Psoas muscle (tissue), 7 donors: ENCODE measurements at regions not wholly inside any gene's neighbourhood (a gene's known extent, or its start where the extent isn't known, plus 50 kb on each side); places are given as distances from the start of the nearest gene placed in this dataset.

Experiments
- ATAC-seq, 4 donors: fragments of 200-7000 bp; cut with Tn5 transposase; one replicate each; pipeline ENCODE4 v1.9.1; 2020; ENCODE audit warnings: moderate library complexity in 3 of 4, mild to moderate bottlenecking in 2 of 4
- DNase-seq, 2 donors: peaks; one replicate each; pipeline ENCODE4 v3.0.0-alpha.2; 2020
- H3K27ac ChIP-seq: fragments of 200-600 bp; one replicate; pipeline ENCODE4 v1.8.0; 2022
- H3K27me3 ChIP-seq, 3 donors: fragments of 200-600 bp in 1 of 3; one replicate each; pipeline versions ENCODE4 v1.6.1 to v1.8.0; 2013 to 2022; ENCODE audit warnings: low read length in 2 of 3, mild to moderate bottlenecking in 2 of 3, moderate library complexity in 1 of 3; ENCODE audit not compliant: insufficient read depth in 3 of 3
- H3K36me3 ChIP-seq, 2 donors: fragments of 200-600 bp in 1 of 2; one replicate each; pipeline versions ENCODE4 v1.6.1 to v1.8.0; 2013 to 2022; ENCODE audit warnings: low read depth in 1 of 2, mild to moderate bottlenecking in 1 of 2, moderate library complexity in 1 of 2; ENCODE audit not compliant: insufficient read depth in 1 of 2
- H3K4me1 ChIP-seq: fragments of 200-600 bp; one replicate; pipeline ENCODE4 v1.8.0; 2022
- H3K4me3 ChIP-seq: fragments of 200-600 bp; one replicate; pipeline ENCODE4 v1.8.0; 2022; ENCODE audit warnings: mild to moderate bottlenecking
- H3K9me3 ChIP-seq: fragments of 200-600 bp; one replicate; pipeline ENCODE4 v1.8.0; 2022
- CTCF ChIP-seq: fragments of 200-600 bp; IDR thresholded peaks from one replicate; pipeline ENCODE4 v1.8.0; 2022; ENCODE audit warnings: antibody characterized with exemption
- WGBS, 3 donors: extraction: QIAGEN DNeasy Blood & Tissue Kit; methylation state at CpG; one replicate each; pipeline versions ENCODE4 v1.1.6 to v1.1.7; 2013; 5-methylcytosine and 5-hydroxymethylcytosine counted together
- intact Hi-C, 2 donors: fragments of 100-400 bp; cut with DNase I; formaldehyde crosslinking; loops; one replicate each; pipeline versions ENCODE4 v1.11.0 to v1.14.2; 2022
- donor health status: healthy with polysubstance abuse.
- donor health status: DM: no; HTN: no; CAD: no; lungs with moderate emphysema.
- donor health status: Bipolar disorder and iron deficiency.
- donor health status: healthy.
- donor health status: DM: yes; HTN: yes; CAD: no.
- donor health status: DM: no; HTN: no; CAD: no.
- donor health status: DM: yes; HTN: yes; CAD: no.

GRCh38 chr11:15481871-15482270 lies 367.1 kb downstream of the INSC start:
- H3K27ac ChIP-seq, result no peak overlapping the region
- DNase-seq, result no peak
- ATAC-seq, result no peak
- H3K27me3 ChIP-seq, result no peaks in the 10 kb centered on the region
- no peaks in the 10 kb centered on the region for H3K4me1 ChIP-seq
- intact Hi-C loops, result no loop called here
- H3K4me3 ChIP-seq, result no peak overlapping the region
- no peak for TF ChIP-seq CTCF
- WGBS, 3 donors, result 39 to 45% (median 43%) methylated on average over 2 of the region's 2 CpGs
- no peaks in the 10 kb centered on the region for H3K9me3 ChIP-seq
- no peaks in the 10 kb centered on the region for H3K36me3 ChIP-seq

GRCh38 chr11:15483205-15483604 lies 368.5 kb downstream of the INSC start:
- H3K27me3 ChIP-seq, result no peaks in the 10 kb centered on the region
- no peaks in the 10 kb centered on the region for H3K4me1 ChIP-seq
- 50 to 60% (median 53%) methylated on average over 1 of the region's 1 CpG for WGBS, 3 donors
- H3K27ac ChIP-seq, result no peak overlapping the region
- intact Hi-C loops, result no loop called here
- no peaks in the 10 kb centered on the region for H3K36me3 ChIP-seq
- no peak for TF ChIP-seq CTCF
- ATAC-seq, result no peak
- no peaks in the 10 kb centered on the region for H3K9me3 ChIP-seq
- DNase-seq, result no peak
- H3K4me3 ChIP-seq, result no peak overlapping the region

GRCh38 chr11:15484398-15484797 lies 369.7 kb downstream of the INSC start:
- no peak for TF ChIP-seq CTCF
- ATAC-seq (no peak), DNase-seq (no peak)
- Histone ChIP-seq H3K27me3 (no peaks in the 10 kb centered on the region), H3K36me3 (no peaks in the 10 kb centered on the region), H3K27ac (no peak overlapping the region), H3K9me3 (no peaks in the 10 kb centered on the region), H3K4me1 (no peaks in the 10 kb centered on the region), H3K4me3 (no peak overlapping the region)
- intact Hi-C loops, result no loop called here
- 59 to 67% (median 65%) methylated on average over 2 of the region's 2 CpGs for WGBS, 3 donors

- intact Hi-C loops, result no loop called here
- DNase-seq, result no peak
- TF ChIP-seq CTCF, result no peak
- Histone ChIP-seq H3K9me3 (no peaks in the 10 kb centered on the region), H3K4me1 (no peaks in the 10 kb centered on the region), H3K36me3 (no peaks in the 10 kb centered on the region), H3K27ac (no peak overlapping the region), H3K4me3 (no peak overlapping the region), H3K27me3 (no peaks in the 10 kb centered on the region)
- 60 to 80% (median 79%) methylated on average over 2 of the region's 2 CpGs for WGBS, 3 donors
- no peak for ATAC-seq
Measured at GRCh38 chr11:15485432-15485831, 370.7 kb downstream of the INSC start.

- Histone ChIP-seq H3K9me3 (no peaks in the 10 kb centered on the region), H3K27ac (no peak overlapping the region), H3K27me3 (no peaks in the 10 kb centered on the region), H3K4me3 (no peak overlapping the region), H3K36me3 (no peaks in the 10 kb centered on the region), H3K4me1 (no peaks in the 10 kb centered on the region)
- DNase-seq (no peak), ATAC-seq (no peak)
- intact Hi-C loops, result no loop called here
- no peak for TF ChIP-seq CTCF
Measured at GRCh38 chr11:15489281-15489680, 374.6 kb downstream of the INSC start.
